Lower leg skin (tissue), 3 donors: ENCODE measurements at regions not wholly inside any gene's neighbourhood (a gene's known extent, or its start where the extent isn't known, plus 50 kb on each side); places are given as distances from the start of the nearest gene placed in this dataset.

ENCODE experiments used
- CTCF ChIP-seq, 3 donors: fragments of 450-650 bp; IDR thresholded peaks; one replicate each; pipeline ENCODE4 v1.5.1; 2016; ENCODE audit warnings: antibody characterized with exemption in 3 of 3, mild to moderate bottlenecking in 3 of 3, moderate library complexity in 2 of 3
- POLR2A ChIP-seq, 2 donors: fragments of 450-650 bp; IDR thresholded peaks; one replicate each; pipeline ENCODE4 v1.6.1; 2016 to 2017; ENCODE audit warnings: antibody characterized with exemption in 2 of 2, mild to moderate bottlenecking in 1 of 2, moderate library complexity in 1 of 2

- TF ChIP-seq CTCF (IDR thresholded peaks at IDR 0.05) = no peak
- TF ChIP-seq POLR2A (IDR thresholded peaks at IDR 0.05) = no peak
Observed at GRCh38 chr4:32010221-32010620, 1290.1 kb downstream of the PCDH7 start.
